ENCODE measurements at regions not wholly inside any gene's neighbourhood (a gene's known extent, or its start where the extent isn't known, plus 50 kb on each side); places are given as distances from the start of the nearest gene placed in this dataset.
"Not testable (repeated sequence)": the region's sequence is repeated elsewhere in the genome, so short reads cannot be mapped to it uniquely, and the experiment has no call there.

- H3K4me1 ChIP-seq (ENCODE audit: control insufficient read depth, insufficient read depth, low read length); H3K27me3 ChIP-seq (ENCODE audit: control insufficient read depth, insufficient read depth, low read length); H3K36me3 ChIP-seq (ENCODE audit: control insufficient read depth, insufficient read depth, low read length); H3K27ac ChIP-seq (ENCODE audit: low read depth, low read length); H3K9ac ChIP-seq (ENCODE audit: low read depth, low read length); H3K9me3 ChIP-seq (ENCODE audit: control insufficient read depth, insufficient read depth, low read length); H3K4me3 ChIP-seq (ENCODE audit: low read depth, low read length): not testable (repeated sequence)
Measured at GRCh38 chr7:51900755-51901488, 584.3 kb upstream of the COBL start.

- H3K27me3 ChIP-seq (ENCODE audit: control insufficient read depth, insufficient read depth, low read length): no peaks in the 10 kb centered on the region
- H3K9me3 ChIP-seq (ENCODE audit: control insufficient read depth, insufficient read depth, low read length): no peaks in the 10 kb centered on the region
- no peak overlapping the region for H3K4me3 ChIP-seq (ENCODE audit: low read depth, low read length)
- no peaks in the 10 kb centered on the region for H3K36me3 ChIP-seq (ENCODE audit: control insufficient read depth, insufficient read depth, low read length)
- H3K9ac ChIP-seq (ENCODE audit: low read depth, low read length): no peak overlapping the region
- H3K4me1 ChIP-seq (ENCODE audit: control insufficient read depth, insufficient read depth, low read length): no peaks in the 10 kb centered on the region
- no peak overlapping the region for H3K27ac ChIP-seq (ENCODE audit: low read depth, low read length)
Measured at GRCh38 chr7:51899611-51900010, 583.0 kb upstream of the COBL start.

- H3K4me1 ChIP-seq (ENCODE audit: control insufficient read depth, insufficient read depth, low read length): peaks cover 33% of the 10 kb centered on the region
- no peaks in the 10 kb centered on the region for H3K9me3 ChIP-seq (ENCODE audit: control insufficient read depth, insufficient read depth, low read length)
- no peak overlapping the region for H3K4me3 ChIP-seq (ENCODE audit: low read depth, low read length)
- H3K27me3 ChIP-seq (ENCODE audit: control insufficient read depth, insufficient read depth, low read length): no peaks in the 10 kb centered on the region
- H3K27ac ChIP-seq (ENCODE audit: low read depth, low read length): no peak overlapping the region
- H3K36me3 ChIP-seq (ENCODE audit: control insufficient read depth, insufficient read depth, low read length): no peaks in the 10 kb centered on the region
- H3K9ac ChIP-seq (ENCODE audit: low read depth, low read length): no peak overlapping the region
Measured at GRCh38 chr7:51882412-51882811, 565.8 kb upstream of the COBL start.

DNA sequence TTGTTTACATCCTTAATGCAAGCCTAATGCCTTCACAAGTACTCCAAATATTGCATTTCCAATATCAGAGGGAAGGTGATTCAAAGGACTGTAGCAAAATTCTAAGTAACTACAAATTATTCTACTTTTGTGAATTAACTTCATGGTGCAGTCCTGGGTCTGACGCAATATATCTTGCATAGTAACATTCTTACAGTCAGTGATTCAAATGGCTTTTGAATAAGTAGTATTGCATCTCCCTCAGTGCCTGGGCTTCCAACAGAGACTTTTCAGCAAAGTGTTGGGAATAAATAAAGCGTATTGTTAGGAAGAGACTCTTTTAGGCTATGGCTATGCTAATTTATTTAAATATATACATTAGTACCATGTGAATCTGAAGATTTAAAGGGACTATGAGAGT, 564.7 kb upstream of the COBL start:
- no peak overlapping the region for H3K9ac ChIP-seq (ENCODE audit: low read depth, low read length)
- H3K9me3 ChIP-seq (ENCODE audit: control insufficient read depth, insufficient read depth, low read length): no peaks in the 10 kb centered on the region
- H3K27me3 ChIP-seq (ENCODE audit: control insufficient read depth, insufficient read depth, low read length): no peaks in the 10 kb centered on the region
- peaks cover 37% of the 10 kb centered on the region for H3K4me1 ChIP-seq (ENCODE audit: control insufficient read depth, insufficient read depth, low read length)
- no peak overlapping the region for H3K27ac ChIP-seq (ENCODE audit: low read depth, low read length)
- no peak overlapping the region for H3K4me3 ChIP-seq (ENCODE audit: low read depth, low read length)
- H3K36me3 ChIP-seq (ENCODE audit: control insufficient read depth, insufficient read depth, low read length): no peaks in the 10 kb centered on the region

DNA sequence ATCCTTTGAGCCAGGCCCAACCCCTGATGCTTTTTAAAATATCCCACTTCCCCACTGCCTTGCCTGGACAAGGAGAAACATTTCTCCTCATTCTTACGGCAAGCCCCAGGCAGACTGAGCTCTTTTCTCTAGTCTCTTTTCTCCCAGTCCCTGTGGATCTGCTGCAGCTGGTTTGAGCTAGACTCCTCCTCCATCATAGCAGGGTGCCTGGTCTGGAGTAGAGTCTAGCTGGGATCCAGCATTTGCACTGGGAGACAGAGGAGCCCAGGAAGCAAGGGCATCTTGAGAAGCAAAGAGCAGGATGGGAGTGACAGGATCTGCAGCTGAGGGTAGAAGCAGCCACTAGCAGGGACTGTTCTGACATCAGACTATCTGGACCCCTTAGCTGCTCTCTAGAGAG, 562.3 kb upstream of the COBL start:
- Histone ChIP-seq H3K4me1 (ENCODE audit: control insufficient read depth, insufficient read depth, low read length) (peaks cover 37% of the 10 kb centered on the region), H3K9me3 (ENCODE audit: control insufficient read depth, insufficient read depth, low read length) (no peaks in the 10 kb centered on the region)

GRCh38 chr7:51869452-51869851, 552.8 kb upstream of the COBL start:
- no peak overlapping the region for H3K9ac ChIP-seq (ENCODE audit: low read depth, low read length)
- H3K27ac ChIP-seq (ENCODE audit: low read depth, low read length): no peak overlapping the region
- no peak overlapping the region for H3K4me3 ChIP-seq (ENCODE audit: low read depth, low read length)
- no peaks in the 10 kb centered on the region for H3K27me3 ChIP-seq (ENCODE audit: control insufficient read depth, insufficient read depth, low read length)
- H3K9me3 ChIP-seq (ENCODE audit: control insufficient read depth, insufficient read depth, low read length): no peaks in the 10 kb centered on the region
- H3K36me3 ChIP-seq (ENCODE audit: control insufficient read depth, insufficient read depth, low read length): no peaks in the 10 kb centered on the region
- no peaks in the 10 kb centered on the region for H3K4me1 ChIP-seq (ENCODE audit: control insufficient read depth, insufficient read depth, low read length)

More for the DNA sequence above, 562.3 kb upstream of the COBL start:
- no peaks in the 10 kb centered on the region for H3K36me3 ChIP-seq (ENCODE audit: control insufficient read depth, insufficient read depth, low read length)
- H3K27ac ChIP-seq (ENCODE audit: low read depth, low read length): no peak overlapping the region
- no peaks in the 10 kb centered on the region for H3K27me3 ChIP-seq (ENCODE audit: control insufficient read depth, insufficient read depth, low read length)
- H3K4me3 ChIP-seq (ENCODE audit: low read depth, low read length): no peak overlapping the region
- no peak overlapping the region for H3K9ac ChIP-seq (ENCODE audit: low read depth, low read length)

DNA sequence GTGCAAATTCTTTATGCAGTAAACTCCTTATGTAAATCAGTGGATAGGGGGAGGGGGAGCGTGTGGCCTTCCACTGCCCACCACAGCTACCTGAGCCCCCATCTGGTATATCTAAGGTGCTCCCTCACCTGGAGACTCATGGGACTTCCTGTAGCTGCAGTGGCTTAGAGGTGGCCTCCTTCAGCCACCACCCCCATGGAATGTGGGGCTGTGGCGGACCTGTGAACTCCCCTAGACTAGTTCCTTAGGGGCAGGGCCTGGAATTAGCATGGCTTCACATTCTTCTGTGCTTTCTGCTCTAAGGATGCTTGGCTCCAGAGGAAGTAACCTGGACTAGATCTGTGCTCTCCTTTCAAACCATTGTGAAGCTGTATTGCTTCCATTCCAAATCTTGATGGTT, 550.5 kb upstream of the COBL start:
- no peaks in the 10 kb centered on the region for H3K27me3 ChIP-seq (ENCODE audit: control insufficient read depth, insufficient read depth, low read length)
- H3K36me3 ChIP-seq (ENCODE audit: control insufficient read depth, insufficient read depth, low read length): no peaks in the 10 kb centered on the region
- no peak overlapping the region for H3K27ac ChIP-seq (ENCODE audit: low read depth, low read length)
- H3K4me1 ChIP-seq (ENCODE audit: control insufficient read depth, insufficient read depth, low read length): no peaks in the 10 kb centered on the region
- H3K4me3 ChIP-seq (ENCODE audit: low read depth, low read length): no peak overlapping the region
- no peaks in the 10 kb centered on the region for H3K9me3 ChIP-seq (ENCODE audit: control insufficient read depth, insufficient read depth, low read length)
- no peak overlapping the region for H3K9ac ChIP-seq (ENCODE audit: low read depth, low read length)

DNA sequence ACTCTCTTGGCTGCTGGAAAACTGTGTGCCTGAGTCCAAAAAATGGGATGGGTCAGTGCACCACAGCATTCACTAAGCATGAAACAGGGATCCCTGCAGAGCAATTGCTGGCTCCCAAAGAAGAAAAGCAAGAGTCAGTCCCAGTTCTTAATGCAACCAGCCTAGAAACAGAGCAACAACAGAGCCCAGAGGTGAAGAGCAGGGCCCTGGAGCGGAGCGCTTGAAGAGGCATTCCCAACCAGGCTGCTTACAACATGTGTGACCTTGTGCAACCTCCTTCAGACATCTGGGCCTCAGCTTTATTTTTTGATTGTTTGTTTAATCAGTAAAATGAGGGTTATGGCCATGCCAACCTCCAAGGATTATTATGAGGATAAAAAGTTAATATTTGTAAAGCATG, 543.7 kb upstream of the COBL start:
- Histone ChIP-seq H3K9ac (ENCODE audit: low read depth, low read length) (no peak overlapping the region), H3K27ac (ENCODE audit: low read depth, low read length) (no peak overlapping the region), H3K36me3 (ENCODE audit: control insufficient read depth, insufficient read depth, low read length) (no peaks in the 10 kb centered on the region), H3K4me1 (ENCODE audit: control insufficient read depth, insufficient read depth, low read length) (no peaks in the 10 kb centered on the region), H3K9me3 (ENCODE audit: control insufficient read depth, insufficient read depth, low read length) (peaks cover 3% of the 10 kb centered on the region), H3K27me3 (ENCODE audit: control insufficient read depth, insufficient read depth, low read length) (no peaks in the 10 kb centered on the region), H3K4me3 (ENCODE audit: low read depth, low read length) (no peak overlapping the region)

DNA sequence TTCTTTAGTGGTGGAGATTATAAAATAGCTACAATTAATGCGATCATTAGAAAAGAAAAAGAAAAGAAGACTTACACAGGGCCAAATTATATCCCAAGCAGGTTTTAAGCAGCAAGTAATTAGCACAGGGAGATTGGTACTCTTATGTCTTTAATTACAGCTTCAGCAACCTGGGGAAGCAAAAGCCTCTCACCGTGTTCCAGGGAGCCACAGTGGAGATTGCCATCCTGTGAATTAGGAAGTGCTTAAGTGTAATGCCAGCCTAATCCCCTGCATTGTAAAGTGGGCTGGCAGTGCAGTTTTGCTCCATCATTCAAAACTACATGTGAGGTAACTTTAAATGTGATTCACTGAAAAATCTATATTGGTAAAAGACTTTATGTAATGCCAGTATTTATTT, 533.5 kb upstream of the COBL start:
- H3K36me3 ChIP-seq (ENCODE audit: control insufficient read depth, insufficient read depth, low read length): no peaks in the 10 kb centered on the region
- H3K9me3 ChIP-seq (ENCODE audit: control insufficient read depth, insufficient read depth, low read length): peaks cover 7% of the 10 kb centered on the region
- H3K27me3 ChIP-seq (ENCODE audit: control insufficient read depth, insufficient read depth, low read length): no peaks in the 10 kb centered on the region
- H3K4me3 ChIP-seq (ENCODE audit: low read depth, low read length): no peak overlapping the region
- H3K9ac ChIP-seq (ENCODE audit: low read depth, low read length): no peak overlapping the region
- no peaks in the 10 kb centered on the region for H3K4me1 ChIP-seq (ENCODE audit: control insufficient read depth, insufficient read depth, low read length)
- no peak overlapping the region for H3K27ac ChIP-seq (ENCODE audit: low read depth, low read length)

GRCh38 chr7:51847461-51848134, 531.0 kb upstream of the COBL start:
- no peak overlapping the region for H3K9ac ChIP-seq (ENCODE audit: low read depth, low read length)
- no peaks in the 10 kb centered on the region for H3K4me1 ChIP-seq (ENCODE audit: control insufficient read depth, insufficient read depth, low read length)
- H3K9me3 ChIP-seq (ENCODE audit: control insufficient read depth, insufficient read depth, low read length): no peaks in the 10 kb centered on the region
- no peak overlapping the region for H3K27ac ChIP-seq (ENCODE audit: low read depth, low read length)
- no peaks in the 10 kb centered on the region for H3K36me3 ChIP-seq (ENCODE audit: control insufficient read depth, insufficient read depth, low read length)
- H3K27me3 ChIP-seq (ENCODE audit: control insufficient read depth, insufficient read depth, low read length): no peaks in the 10 kb centered on the region
- H3K4me3 ChIP-seq (ENCODE audit: low read depth, low read length): no peak overlapping the region

DNA sequence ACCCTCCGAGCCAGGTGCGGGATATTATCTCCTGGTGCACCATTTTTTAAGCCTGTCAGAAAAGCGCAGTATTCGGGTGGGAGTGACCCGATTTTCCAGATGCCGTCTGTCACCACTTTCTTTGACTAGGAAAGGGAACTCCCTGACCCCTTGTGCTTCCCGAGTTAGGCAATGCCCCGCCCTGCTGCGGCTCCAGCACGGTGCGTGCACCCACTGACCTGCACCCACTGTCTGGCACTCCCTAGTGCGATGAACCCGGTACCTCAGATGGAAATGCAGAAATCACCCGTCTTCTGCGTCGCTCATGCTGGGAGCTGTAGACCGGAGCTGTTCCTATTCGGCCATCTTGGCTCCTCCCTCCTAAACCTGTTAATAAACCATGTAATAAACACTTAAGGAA, 522.5 kb upstream of the COBL start:
- not testable (repeated sequence) for H3K9me3 ChIP-seq (ENCODE audit: control insufficient read depth, insufficient read depth, low read length); H3K36me3 ChIP-seq (ENCODE audit: control insufficient read depth, insufficient read depth, low read length); H3K4me3 ChIP-seq (ENCODE audit: low read depth, low read length); H3K4me1 ChIP-seq (ENCODE audit: control insufficient read depth, insufficient read depth, low read length); H3K27ac ChIP-seq (ENCODE audit: low read depth, low read length); H3K27me3 ChIP-seq (ENCODE audit: control insufficient read depth, insufficient read depth, low read length); H3K9ac ChIP-seq (ENCODE audit: low read depth, low read length)
